Stimulated activated CD4-positive, alpha-beta T cell treated with anti-CD3 and anti-CD28 coated beads, Interleukin-12 subunit alpha, Interleukin-12 subunit beta, amount 100 ng/mL, for 24 hours (primary cell): ENCODE measurements at regions not wholly inside any gene's neighbourhood (a gene's known extent, or its start where the extent isn't known, plus 50 kb on each side); places are given as distances from the start of the nearest gene placed in this dataset.
"Not testable (repeated sequence)": the region's sequence is repeated elsewhere in the genome, so short reads cannot be mapped to it uniquely, and the experiment has no call there.

Experiments used
- DNase-seq, 2 experiments: peaks; one replicate each; pipeline ENCODE4 v3.0.0-alpha.2; 2020; ENCODE audit warnings: low read depth in 2 of 2

- no peak for DNase-seq
Observed at GRCh38 chr9:110115826-110116542, 92.0 kb downstream of the C9orf152 start.

GRCh38 chr9:110116543-110116885, 91.4 kb downstream of the C9orf152 start:
- no peak for DNase-seq

- DNase-seq: no peak
Observed at GRCh38 chr9:110121170-110121569, 86.8 kb downstream of the C9orf152 start.

GRCh38 chr9:110123341-110124095, 84.4 kb downstream of the C9orf152 start:
- no peak for DNase-seq

DNA sequence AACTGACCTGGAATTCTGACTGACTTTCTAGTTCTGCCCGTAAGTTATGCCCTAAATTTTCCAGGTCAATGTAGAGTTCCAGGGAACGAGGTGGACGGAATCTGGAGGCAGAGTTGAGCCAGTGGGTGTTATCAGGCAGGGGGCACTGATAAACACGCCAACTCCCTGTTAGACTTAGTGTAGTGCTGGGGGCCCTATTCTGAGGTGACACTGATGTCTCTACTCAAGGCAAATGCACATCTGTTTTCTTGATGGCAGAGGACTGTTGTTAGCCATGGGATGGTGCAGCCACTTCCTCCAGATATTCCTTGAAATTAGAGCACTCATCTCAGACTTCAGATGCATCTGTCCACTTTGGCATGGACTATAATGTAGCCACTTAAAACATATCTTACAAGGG, 83.5 kb downstream of the C9orf152 start:
- no peak for DNase-seq

- no peak for DNase-seq
Observed at GRCh38 chr9:110125207-110125751, 82.7 kb downstream of the C9orf152 start.

DNA sequence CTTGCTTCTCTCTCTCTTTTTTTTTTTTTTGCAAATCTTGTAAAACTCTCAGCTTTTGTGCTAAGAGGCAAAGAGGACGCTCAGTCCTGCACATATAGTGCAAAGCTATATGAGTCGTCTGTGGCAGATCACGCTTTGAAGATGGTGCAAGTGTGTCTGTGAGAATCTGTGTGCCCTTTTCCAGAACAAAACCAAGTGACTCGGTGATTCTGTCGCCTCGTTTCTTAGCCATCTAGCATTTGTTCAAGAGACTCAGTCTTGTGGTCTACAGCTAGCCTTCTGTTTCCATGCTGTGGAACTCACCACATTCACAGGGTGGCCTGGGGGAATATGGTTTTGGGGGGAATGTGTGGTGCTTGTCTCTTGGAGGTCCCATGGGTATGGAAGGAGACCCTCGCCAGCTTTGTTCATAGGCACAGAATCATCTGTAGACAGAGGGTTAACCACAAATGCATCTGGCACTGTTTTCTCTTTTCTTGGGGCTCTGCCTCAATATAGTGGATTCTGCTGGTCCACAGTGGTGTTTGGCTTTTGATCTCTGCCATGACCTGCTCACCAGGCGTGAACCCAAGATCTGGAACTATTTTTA, 82.1 kb downstream of the C9orf152 start:
- DNase-seq: no peak

DNA sequence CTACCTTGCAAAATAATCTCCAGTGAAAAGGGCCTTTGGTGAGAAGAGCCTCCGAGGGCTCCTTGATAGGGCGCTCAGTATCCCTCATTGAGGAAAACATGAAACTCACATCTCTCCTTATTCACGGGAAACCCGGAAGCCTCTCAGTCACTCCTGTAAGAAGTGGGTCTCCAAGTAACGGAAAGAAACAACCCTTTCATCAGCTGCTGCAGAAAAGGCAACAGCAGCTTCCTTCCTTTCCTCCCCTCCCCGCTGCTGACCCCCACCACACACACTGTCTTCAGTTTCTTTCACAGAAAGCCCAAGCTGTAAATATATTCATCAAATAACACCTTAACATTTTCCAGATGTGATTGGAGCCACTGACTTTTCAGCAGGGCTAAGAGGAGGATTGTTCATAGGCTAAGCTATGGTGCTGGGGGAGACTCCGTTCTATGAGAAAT, 81.4 kb downstream of the C9orf152 start:
- DNase-seq: no peak

DNA sequence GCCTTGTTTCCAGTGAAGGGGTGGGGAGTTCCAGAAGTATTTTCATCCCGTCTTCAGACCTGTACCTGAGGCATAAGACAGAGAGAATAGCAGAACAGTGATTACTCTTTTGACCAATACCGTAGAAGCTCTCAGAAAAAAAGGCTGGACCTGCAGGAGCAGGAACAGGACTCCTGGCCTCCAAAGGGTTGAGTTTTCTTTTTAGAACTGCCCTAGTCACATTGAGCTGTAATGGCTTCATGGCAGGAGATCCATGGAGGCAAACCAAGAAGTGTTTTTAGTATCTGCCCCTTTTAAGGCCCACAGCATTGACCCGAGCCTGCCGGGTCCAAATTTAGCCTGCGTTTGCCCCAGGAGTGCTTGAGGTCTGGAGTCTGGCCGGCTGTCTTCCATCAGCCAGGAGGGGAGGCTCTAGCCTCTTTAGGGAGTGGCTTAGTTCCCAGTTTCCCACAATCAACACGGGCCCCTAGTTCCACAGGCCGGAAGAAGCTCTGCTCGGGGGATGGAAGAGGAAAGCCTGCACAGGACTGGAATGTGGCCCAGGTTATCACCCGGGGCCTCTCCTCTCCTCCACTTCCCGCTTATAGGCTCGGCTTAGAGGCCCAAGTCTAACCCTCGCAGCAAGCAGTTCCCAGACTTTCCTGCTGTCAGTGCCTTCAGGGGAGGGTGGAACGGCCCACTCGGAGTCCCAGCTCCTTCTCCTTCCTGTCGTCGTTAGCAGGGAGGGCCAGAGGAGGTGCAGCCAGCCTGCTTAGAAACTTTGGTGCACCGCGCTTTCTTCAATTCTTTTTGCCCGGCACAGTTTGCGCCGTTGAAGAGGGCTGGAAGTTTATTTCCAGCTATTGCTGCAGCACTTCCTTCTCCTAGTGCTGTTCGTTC, 80.7 kb downstream of the C9orf152 start:
- no peak for DNase-seq

- DNase-seq: no peak
Observed at GRCh38 chr9:110128664-110129329, 79.2 kb downstream of the C9orf152 start.

- DNase-seq: no peak
Observed at GRCh38 chr9:110129425-110129824, 78.5 kb downstream of the C9orf152 start.

DNA sequence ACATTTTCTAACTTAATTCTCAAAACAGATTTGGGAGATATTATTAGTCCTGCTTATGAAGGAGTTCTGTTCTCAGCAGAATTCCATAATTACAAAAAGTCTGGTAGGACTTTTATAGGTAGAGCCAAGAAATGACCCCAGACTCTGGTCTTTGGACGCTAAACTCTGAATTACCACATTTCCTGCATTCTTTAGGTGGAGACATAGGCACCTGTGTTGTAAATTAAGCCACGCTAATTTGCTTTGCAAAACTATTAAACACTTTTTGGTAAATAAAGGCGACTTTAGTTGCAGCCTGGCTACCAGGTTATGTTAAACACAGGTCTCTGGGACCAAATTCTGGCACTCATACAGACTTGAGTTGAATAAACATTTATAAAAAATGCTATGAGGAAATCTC, 77.7 kb downstream of the C9orf152 start:
- DNase-seq: no peak

GRCh38 chr9:110130791-110131416, 77.1 kb downstream of the C9orf152 start:
- DNase-seq: no peak

DNA sequence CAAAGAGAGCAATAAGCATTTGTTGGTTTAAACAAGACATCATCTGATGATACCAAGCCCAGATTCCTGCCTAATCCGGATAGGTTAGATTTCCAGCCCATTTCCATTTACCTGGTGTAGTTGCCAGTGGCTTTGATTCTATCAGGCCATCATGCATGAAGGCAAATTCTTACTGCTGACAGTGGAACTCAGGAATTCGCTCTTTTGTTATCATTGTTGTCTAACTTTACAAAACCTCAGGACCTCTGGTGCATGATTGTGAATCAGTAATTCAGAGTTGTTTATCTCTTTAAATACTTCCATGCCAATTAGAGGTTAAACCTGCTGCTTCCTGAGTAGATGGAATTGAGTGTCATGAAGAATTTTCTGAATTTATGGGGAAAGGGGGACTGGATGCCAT, 76.5 kb downstream of the C9orf152 start:
- no peak for DNase-seq

- DNase-seq: not testable (repeated sequence)
Observed at GRCh38 chr9:110132531-110132930, 75.4 kb downstream of the C9orf152 start.

DNA sequence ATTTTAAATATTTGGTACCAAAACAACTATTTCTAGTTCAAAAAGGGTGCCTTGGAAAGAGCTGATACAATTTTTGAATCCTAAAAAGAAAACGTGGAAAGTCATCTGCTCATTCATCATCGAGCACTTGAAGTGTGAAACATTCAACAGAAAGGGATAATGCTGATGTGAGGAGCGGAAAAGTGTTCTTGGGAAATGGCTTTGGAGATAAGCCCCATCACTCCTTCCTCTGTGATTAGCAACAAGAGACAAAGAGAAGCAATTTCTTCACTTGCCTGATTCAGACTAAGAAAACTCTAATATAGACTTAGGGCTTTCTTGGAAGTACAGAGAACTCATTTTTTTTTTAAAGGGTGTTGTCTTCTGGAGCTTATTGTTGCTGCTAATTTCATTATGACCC, 74.9 kb downstream of the C9orf152 start:
- no peak for DNase-seq

DNA sequence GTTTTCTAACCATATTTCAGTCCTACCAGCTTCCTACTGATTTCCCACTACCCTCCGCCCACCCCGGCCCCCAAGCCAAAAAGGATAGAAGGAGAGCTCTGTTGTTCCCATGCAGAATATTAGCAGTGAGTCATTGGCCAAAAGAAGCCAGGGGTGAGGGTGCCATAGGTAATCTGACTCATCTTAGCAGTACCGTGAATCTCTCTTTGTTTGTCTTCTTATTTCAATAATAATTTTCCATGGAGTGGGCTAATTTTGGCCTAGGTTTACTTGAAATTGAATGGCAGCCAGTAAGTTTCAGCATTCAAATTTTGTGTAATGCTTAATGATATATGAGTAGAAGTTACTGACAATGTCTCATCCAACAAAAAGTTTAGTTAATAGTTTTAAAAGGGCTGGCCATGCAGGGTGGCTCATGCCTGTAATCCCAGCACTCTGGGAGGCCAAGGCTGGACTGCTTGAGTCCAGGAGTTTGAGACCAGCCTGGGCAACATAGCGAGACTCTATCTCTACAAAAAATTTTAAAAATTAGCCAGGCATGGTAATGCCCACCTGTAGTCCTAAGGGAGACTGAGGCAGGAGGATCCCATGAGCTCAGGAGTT, 74.2 kb downstream of the C9orf152 start:
- DNase-seq: no peak

GRCh38 chr9:110135846-110136245, 72.1 kb downstream of the C9orf152 start:
- DNase-seq: no peak

DNA sequence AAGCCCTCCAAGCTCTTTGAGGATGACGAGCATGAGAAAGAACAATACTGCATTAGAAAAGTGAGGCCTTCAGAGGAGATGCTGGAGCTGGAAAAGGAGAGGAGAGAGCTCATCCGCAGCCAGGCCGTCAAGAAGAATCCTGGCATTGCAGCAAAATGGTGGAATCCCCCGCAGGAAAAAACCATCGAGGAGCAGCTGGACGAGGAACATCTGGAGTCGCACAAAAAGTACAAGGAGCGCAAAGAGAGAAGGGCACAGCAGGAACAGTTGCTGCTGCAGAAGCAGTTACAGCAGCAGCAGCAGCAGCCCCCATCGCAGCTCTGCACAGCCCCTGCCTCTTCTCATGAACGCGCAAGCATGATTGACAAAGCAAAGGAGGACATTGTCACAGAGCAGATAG, 71.2 kb downstream of the C9orf152 start:
- DNase-seq: no peak

GRCh38 chr9:110140276-110140675, 67.7 kb downstream of the C9orf152 start:
- no peak for DNase-seq
